NCI-H1105 (cell line): ENCODE measurements at regions not wholly inside any gene's neighbourhood (a gene's known extent, or its start where the extent isn't known, plus 50 kb on each side); places are given as distances from the start of the nearest gene placed in this dataset.

ENCODE experiments used
- DNase-seq: peaks from one replicate; lab custom pipeline; 2025; lab: John Stamatoyannopoulos, UW

GRCh38 chr2:237271698-237272652 lies 142.0 kb downstream of the COL6A3 start:
- DNase-seq = no peak
